BLaER1 (cell line): ENCODE measurements at regions not wholly inside any gene's neighbourhood (a gene's known extent, or its start where the extent isn't known, plus 50 kb on each side); places are given as distances from the start of the nearest gene placed in this dataset.

Experiments used
- H3K27ac ChIP-seq: shearing (Covaris generic); formaldehyde crosslinking; 2 replicates; pipeline ENCODE4 v1.8.1; 2022
- H3K27me3 ChIP-seq: shearing (Covaris generic); formaldehyde crosslinking; 2 replicates; pipeline ENCODE4 v1.8.1; 2022
- H3K36me3 ChIP-seq: shearing (Covaris generic); formaldehyde crosslinking; 2 replicates; pipeline ENCODE4 v1.8.1; 2022
- H3K4me1 ChIP-seq: shearing (Covaris generic); formaldehyde crosslinking; 2 replicates; pipeline ENCODE4 v1.8.1; 2022
- H3K4me2 ChIP-seq: shearing (Covaris generic); formaldehyde crosslinking; 2 replicates; pipeline ENCODE4 v1.8.1; 2022
- H3K4me3 ChIP-seq: shearing (Covaris generic); formaldehyde crosslinking; 2 replicates; pipeline ENCODE4 v1.8.1; 2022
- H3K9ac ChIP-seq: shearing (Covaris generic); formaldehyde crosslinking; 2 replicates; pipeline ENCODE4 v1.8.1; 2022
- H3K9me3 ChIP-seq: shearing (Covaris generic); formaldehyde crosslinking; 2 replicates; pipeline ENCODE4 v1.8.1; 2022
- H4K20me1 ChIP-seq: shearing (Covaris generic); formaldehyde crosslinking; 2 replicates; pipeline ENCODE4 v1.8.1; 2022
- Cebpa-rat ChIP-seq: shearing (Covaris generic); IDR thresholded peaks from 2 replicates; pipeline ENCODE4 v1.8.1; 2022

- no peak overlapping the region for H3K27ac ChIP-seq
- no peak for TF ChIP-seq Cebpa-rat
- peaks cover 17% of the 10 kb centered on the region for H3K9me3 ChIP-seq
- H3K9ac ChIP-seq = no peak overlapping the region
- H3K4me1 ChIP-seq = no peaks in the 10 kb centered on the region
- H3K27me3 ChIP-seq = no peaks in the 10 kb centered on the region
- H4K20me1 ChIP-seq = no peaks in the 10 kb centered on the region
- no peaks in the 10 kb centered on the region for H3K36me3 ChIP-seq
- no peak overlapping the region for H3K4me2 ChIP-seq
- H3K4me3 ChIP-seq = no peak overlapping the region
Measured at GRCh38 chr22:47957649-47958048, 1195.2 kb downstream of the TBC1D22A start.

- Histone ChIP-seq H3K9me3 (peaks cover 13% of the 10 kb centered on the region), H3K36me3 (no peaks in the 10 kb centered on the region), H3K4me3 (no peak overlapping the region), H3K27me3 (no peaks in the 10 kb centered on the region), H4K20me1 (no peaks in the 10 kb centered on the region), H3K9ac (no peak overlapping the region), H3K4me2 (no peak overlapping the region), H3K4me1 (no peaks in the 10 kb centered on the region), H3K27ac (no peak overlapping the region)
- no peak for TF ChIP-seq Cebpa-rat
Measured at GRCh38 chr22:47954107-47954506, 1191.7 kb downstream of the TBC1D22A start.

- H4K20me1 ChIP-seq = no peaks in the 10 kb centered on the region
- no peaks in the 10 kb centered on the region for H3K27me3 ChIP-seq
- no peaks in the 10 kb centered on the region for H3K36me3 ChIP-seq
- H3K27ac ChIP-seq = no peak overlapping the region
- TF ChIP-seq Cebpa-rat = no peak
- no peaks in the 10 kb centered on the region for H3K9me3 ChIP-seq
- H3K9ac ChIP-seq = no peak overlapping the region
- H3K4me3 ChIP-seq = no peak overlapping the region
- peaks cover 15% of the 10 kb centered on the region for H3K4me1 ChIP-seq
- H3K4me2 ChIP-seq = no peak overlapping the region
Measured at GRCh38 chr22:47944941-47945340, 1182.5 kb downstream of the TBC1D22A start.

GRCh38 chr22:47943729-47944700 is 1181.6 kb downstream of the TBC1D22A start:
- Histone ChIP-seq H4K20me1 (no peaks in the 10 kb centered on the region), H3K36me3 (no peaks in the 10 kb centered on the region), H3K27me3 (no peaks in the 10 kb centered on the region), H3K4me3 (no peak overlapping the region), H3K9me3 (no peaks in the 10 kb centered on the region), H3K4me1 (peaks cover 15% of the 10 kb centered on the region), H3K9ac (no peak overlapping the region), H3K27ac (no peak overlapping the region), H3K4me2 (peak overlapping the region; percentile 53)
- TF ChIP-seq Cebpa-rat = no peak

- Histone ChIP-seq H3K9ac (no peak overlapping the region), H3K27me3 (no peaks in the 10 kb centered on the region), H3K4me1 (peaks cover 15% of the 10 kb centered on the region), H3K4me3 (no peak overlapping the region), H3K27ac (no peak overlapping the region), H4K20me1 (no peaks in the 10 kb centered on the region), H3K9me3 (peaks cover 4% of the 10 kb centered on the region), H3K36me3 (no peaks in the 10 kb centered on the region), H3K4me2 (no peak overlapping the region)
- no peak for TF ChIP-seq Cebpa-rat
Measured at GRCh38 chr22:47940211-47940610, 1177.8 kb downstream of the TBC1D22A start.

- Histone ChIP-seq H3K27ac (no peak overlapping the region), H3K4me2 (no peak overlapping the region), H3K27me3 (no peaks in the 10 kb centered on the region), H3K36me3 (no peaks in the 10 kb centered on the region), H3K4me3 (no peak overlapping the region), H4K20me1 (no peaks in the 10 kb centered on the region), H3K4me1 (peaks cover 15% of the 10 kb centered on the region), H3K9ac (no peak overlapping the region), H3K9me3 (peaks cover 25% of the 10 kb centered on the region)
- TF ChIP-seq Cebpa-rat = no peak
Measured at GRCh38 chr22:47933891-47934290, 1171.4 kb downstream of the TBC1D22A start.

- Histone ChIP-seq H4K20me1 (no peaks in the 10 kb centered on the region), H3K9me3 (peaks cover 25% of the 10 kb centered on the region), H3K27ac (no peak overlapping the region), H3K36me3 (no peaks in the 10 kb centered on the region), H3K4me2 (no peak overlapping the region), H3K27me3 (no peaks in the 10 kb centered on the region), H3K4me3 (no peak overlapping the region), H3K9ac (no peak overlapping the region), H3K4me1 (peaks cover 21% of the 10 kb centered on the region)
- TF ChIP-seq Cebpa-rat = no peak
Measured at GRCh38 chr22:47933226-47933625, 1170.8 kb downstream of the TBC1D22A start.

GRCh38 chr22:47929646-47930185 is 1167.3 kb downstream of the TBC1D22A start:
- no peak overlapping the region for H3K9ac ChIP-seq
- no peak overlapping the region for H3K4me3 ChIP-seq
- peaks cover 18% of the 10 kb centered on the region for H3K9me3 ChIP-seq
- H3K36me3 ChIP-seq = no peaks in the 10 kb centered on the region
- no peak overlapping the region for H3K27ac ChIP-seq
- H4K20me1 ChIP-seq = no peaks in the 10 kb centered on the region
- no peaks in the 10 kb centered on the region for H3K27me3 ChIP-seq
- peak overlapping the region; percentile 72; the same call in 1 of the 2 replicates for H3K4me2 ChIP-seq
- no peak for TF ChIP-seq Cebpa-rat
- peaks cover 33% of the 10 kb centered on the region for H3K4me1 ChIP-seq

- Histone ChIP-seq H4K20me1 (no peaks in the 10 kb centered on the region), H3K27me3 (no peaks in the 10 kb centered on the region), H3K27ac (no peak overlapping the region), H3K4me3 (no peak overlapping the region), H3K4me2 (peak overlapping the region; percentile 72), H3K36me3 (no peaks in the 10 kb centered on the region), H3K9ac (0 out of 2 replicates have a peak overlapping the region, but pooled peaks have one; percentile 2), H3K9me3 (peaks cover 23% of the 10 kb centered on the region), H3K4me1 (peaks cover 35% of the 10 kb centered on the region)
- TF ChIP-seq Cebpa-rat = no peak
Measured at GRCh38 chr22:47929073-47929472, 1166.6 kb downstream of the TBC1D22A start.

GRCh38 chr22:47928631-47929030 is 1166.2 kb downstream of the TBC1D22A start:
- Histone ChIP-seq H3K9ac (0 out of 2 replicates have a peak overlapping the region, but pooled peaks have one; percentile 2), H3K4me3 (no peak overlapping the region), H3K4me1 (peaks cover 40% of the 10 kb centered on the region), H3K4me2 (peak overlapping the region; percentile 72), H3K27me3 (no peaks in the 10 kb centered on the region), H4K20me1 (no peaks in the 10 kb centered on the region), H3K9me3 (peaks cover 22% of the 10 kb centered on the region), H3K27ac (no peak overlapping the region; the same call in 1 of the 2 replicates), H3K36me3 (no peaks in the 10 kb centered on the region)
- no peak for TF ChIP-seq Cebpa-rat
